ENCODE measurements at regions not wholly inside any gene's neighbourhood (a gene's known extent, or its start where the extent isn't known, plus 50 kb on each side); places are given as distances from the start of the nearest gene placed in this dataset.

GRCh38 chr11:10639350-10639749, 54.2 kb downstream of the IRAG1 start:
- TF ChIP-seq POLR2AphosphoS5 (IDR thresholded peaks at IDR 0.05): no peak
- TF ChIP-seq POLR2A (IDR thresholded peaks at IDR 0.05): no peak
